ENCODE measurements at regions not wholly inside any gene's neighbourhood (a gene's known extent, or its start where the extent isn't known, plus 50 kb on each side); places are given as distances from the start of the nearest gene placed in this dataset.

- peak; percentile 97 for DNase-seq
Measured at GRCh38 chr3:153080778-153081240, 81.2 kb upstream of the RAP2B start.

DNA sequence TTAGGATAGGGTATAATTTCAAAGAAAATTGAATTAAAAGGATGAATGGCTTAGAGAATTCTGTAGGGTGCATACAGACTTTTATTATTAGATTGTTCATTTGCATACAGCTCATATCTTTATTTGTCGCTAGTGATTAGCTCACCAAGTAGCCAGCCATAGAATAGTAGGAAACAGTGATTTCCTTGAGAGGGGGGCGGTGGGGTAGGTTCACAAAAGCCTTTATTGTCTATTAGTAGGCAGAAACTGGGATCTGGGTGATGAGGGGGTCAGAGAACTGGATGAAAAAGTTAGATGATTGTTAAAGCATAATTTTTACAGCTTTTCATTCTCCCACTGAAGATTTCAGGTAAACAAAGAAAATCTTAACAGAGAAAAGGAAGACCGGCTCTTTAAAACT, 77.6 kb upstream of the RAP2B start:
- no peak for DNase-seq

DNA sequence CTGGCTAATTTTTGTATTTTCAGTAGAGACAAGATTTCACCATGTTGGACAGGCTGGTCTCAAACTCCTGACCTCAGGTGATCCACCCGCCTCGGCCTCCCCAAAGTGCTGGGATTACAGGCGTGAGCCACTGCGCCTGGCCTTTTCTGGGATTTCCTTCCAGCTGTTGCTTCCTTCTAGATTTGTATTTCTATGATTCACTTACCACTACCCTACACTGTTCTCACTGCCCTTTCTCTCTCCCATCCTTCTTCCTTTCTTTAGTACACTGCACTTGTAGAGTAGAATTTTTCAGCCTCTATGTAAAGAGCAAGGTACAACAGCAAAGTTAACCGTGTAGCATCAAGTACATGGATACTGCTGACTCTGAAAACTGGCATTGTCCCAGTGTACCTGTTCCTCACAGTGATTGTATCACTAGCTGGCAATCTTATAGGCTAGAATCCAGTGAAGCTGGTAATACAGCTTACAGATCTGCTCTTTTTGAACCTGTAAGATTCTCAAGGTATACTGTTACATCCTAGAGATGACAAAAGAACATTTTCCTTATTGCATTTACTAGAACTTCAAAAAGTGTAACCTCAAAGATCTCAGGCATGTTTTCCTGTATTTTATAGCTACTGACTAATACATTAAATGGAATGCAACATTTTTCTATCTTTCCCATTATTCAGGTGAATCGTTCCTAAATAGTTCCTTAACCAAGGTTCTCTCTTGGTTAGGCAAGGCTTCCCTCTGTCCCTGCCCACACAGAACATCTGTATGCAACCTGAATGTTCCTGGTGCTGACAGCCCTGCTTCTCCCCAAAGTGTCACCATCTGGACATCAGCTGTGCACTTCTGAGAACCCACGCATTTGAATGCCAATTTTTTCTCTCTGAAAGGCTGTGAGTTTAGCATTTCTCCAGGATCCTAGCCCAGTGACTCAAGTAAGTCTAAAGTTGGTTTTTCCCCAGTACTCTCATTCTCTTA, 74.1 kb upstream of the RAP2B start:
- no peak for DNase-seq

- no peak for DNase-seq
Measured at GRCh38 chr3:153089620-153090019, 72.4 kb upstream of the RAP2B start.

DNA sequence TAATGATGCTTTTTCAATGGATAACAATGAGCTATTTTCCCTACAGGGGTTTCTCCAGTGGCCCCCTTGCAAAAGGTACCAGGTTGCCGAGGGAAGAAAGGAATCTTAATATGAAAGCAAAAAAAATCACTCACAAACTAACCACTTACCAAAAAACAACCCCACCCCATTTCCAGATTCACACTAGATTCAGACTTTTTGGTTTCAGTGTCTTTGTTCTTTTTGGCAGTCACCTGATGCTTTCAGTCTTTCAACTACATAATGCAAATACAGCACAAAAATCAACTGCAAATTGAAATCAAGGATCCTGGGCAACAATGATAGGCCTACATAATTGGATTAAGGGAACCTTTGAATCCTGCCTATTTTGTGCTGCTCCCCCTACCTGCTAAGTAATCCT, 71.1 kb upstream of the RAP2B start:
- DNase-seq: no peak

DNA sequence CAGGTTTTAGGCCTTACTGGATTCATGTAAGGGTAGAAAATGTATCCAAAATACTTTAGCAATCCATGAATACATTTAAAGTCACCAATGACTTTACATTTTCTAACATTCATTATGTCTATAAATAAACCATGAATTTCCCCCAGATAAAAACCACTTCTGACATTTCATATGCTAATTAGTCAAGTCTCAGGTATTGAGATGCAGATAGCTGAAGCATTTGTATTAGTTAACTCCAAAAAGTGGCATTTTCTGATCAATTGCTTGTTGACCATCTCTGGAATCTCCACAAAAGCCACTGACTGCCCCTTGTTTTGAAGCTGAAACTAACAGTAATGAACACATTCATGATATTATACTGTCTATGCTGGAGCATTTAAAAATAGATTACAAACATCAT, 68.4 kb upstream of the RAP2B start:
- DNase-seq: no peak

- DNase-seq: no peak
Measured at GRCh38 chr3:153094386-153094785, 67.6 kb upstream of the RAP2B start.

GRCh38 chr3:153095441-153095840, 66.6 kb upstream of the RAP2B start:
- no peak for DNase-seq

GRCh38 chr3:153096731-153097131, 65.3 kb upstream of the RAP2B start:
- DNase-seq: no peak

GRCh38 chr3:153097213-153097612, 64.8 kb upstream of the RAP2B start:
- no peak for DNase-seq

DNA sequence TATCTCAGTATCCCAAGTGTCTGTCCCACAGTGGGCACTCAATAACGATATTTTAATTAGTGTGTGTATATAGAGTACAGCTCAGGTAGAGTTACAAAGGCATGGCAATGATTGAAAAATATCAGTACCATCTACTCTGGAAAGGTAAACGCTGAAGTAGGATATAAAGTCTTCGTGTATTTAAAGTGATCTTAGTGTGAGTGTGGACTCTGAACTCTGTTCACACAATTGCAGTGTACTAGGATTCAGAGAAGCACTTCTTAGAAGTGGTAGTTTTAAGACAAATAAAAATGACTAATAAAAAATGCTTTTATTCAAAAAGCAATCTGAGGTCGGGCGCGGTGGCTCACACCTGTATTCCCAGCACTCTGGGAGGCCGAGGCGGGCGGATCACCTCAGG, 62.9 kb upstream of the RAP2B start:
- DNase-seq: no peak

- DNase-seq: no peak
Measured at GRCh38 chr3:153103406-153103945, 58.5 kb upstream of the RAP2B start.

- no peak for DNase-seq
Measured at GRCh38 chr3:153110041-153110440, 52.0 kb upstream of the RAP2B start.

DNA sequence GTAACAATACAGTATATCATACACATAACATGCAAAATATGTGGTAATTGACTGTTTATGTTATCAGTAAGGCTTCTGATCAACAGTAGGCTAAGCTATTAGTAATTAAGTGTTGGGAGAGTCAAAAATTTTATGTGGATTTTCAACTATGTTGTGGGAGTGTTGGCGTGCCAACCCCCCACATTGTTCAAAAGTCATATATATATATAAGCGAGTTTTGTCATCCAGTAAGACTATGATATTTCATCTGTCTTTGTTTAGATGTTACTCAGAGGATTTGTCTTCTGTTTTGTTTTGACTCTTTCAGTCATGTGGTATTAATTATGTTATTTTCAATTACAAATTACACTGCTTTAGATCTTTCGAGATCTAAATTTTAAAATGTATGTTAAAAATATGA, 51.0 kb upstream of the RAP2B start:
- DNase-seq: no peak

Measured in hematopoietic multipotent progenitor cell treated with erythropoietin and hydrocortisone succinate and interleukin-3 and kit ligand, for 8 days (in vitro differentiated cells).